AG04450 (cell line): ENCODE measurements at regions not wholly inside any gene's neighbourhood (a gene's known extent, or its start where the extent isn't known, plus 50 kb on each side); places are given as distances from the start of the nearest gene placed in this dataset.

Experiments used
- CTCF ChIA-PET: fragments of 300-600, 350-600 bp; formaldehyde crosslinking; extraction: SDS; loops from one replicate; lab custom pipeline; 2022; ENCODE audit warnings: antibody characterized with exemption, inconsistent platforms; lab: Charles Lee
- POLR2A ChIA-PET: fragments of 350-600 bp; formaldehyde crosslinking; extraction: SDS; loops from one replicate; lab custom pipeline; 2021; ENCODE audit warnings: antibody characterized with exemption, inconsistent platforms; lab: Yijun Ruan, JAX
- DNase-seq: peaks from one replicate; pipeline ENCODE4 v3.0.0-alpha.2; 2011; ENCODE audit warnings: low read depth, low spot score
- H3K27ac ChIP-seq: one replicate; pipeline ENCODE4 v1.5.1; 2012; ENCODE audit warnings: low read depth, low read length, control low read depth
- H3K27me3 ChIP-seq: one replicate; pipeline ENCODE4 v1.6.0; 2012; ENCODE audit warnings: low read length; ENCODE audit not compliant: control insufficient read depth, insufficient read depth
- H3K4me3 ChIP-seq: 2 replicates; pipeline ENCODE4 v1.5.1; 2011; ENCODE audit warnings: mild to moderate bottlenecking, low read depth, low read length, control low read depth
- H3K9me3 ChIP-seq: 2 replicates; pipeline ENCODE4 v1.5.1; 2012; ENCODE audit warnings: low read length; ENCODE audit not compliant: control insufficient read depth, insufficient read depth
- CTCF ChIP-seq: IDR thresholded peaks from 2 replicates; pipeline ENCODE4 v1.5.1; 2011; ENCODE audit warnings: low read depth, low read length, control low read depth, inconsistent platforms

- no peak for TF ChIP-seq CTCF
- POLR2A ChIA-PET = no interaction called here
- DNase-seq = no peak
- CTCF ChIA-PET = interaction anchor here (0.6 kb wide), 2 partner anchors 90 to 111 kb away, joined by 3 read pairs; no protein-coding TSS in a partner anchor
- H3K4me3 ChIP-seq = no peak overlapping the region
- H3K27ac ChIP-seq = no peak overlapping the region
- H3K27me3 ChIP-seq = no peaks in the 10 kb centered on the region
- H3K9me3 ChIP-seq = no peaks in the 10 kb centered on the region
Measured at GRCh38 chr2:144605231-144605840, 85.4 kb upstream of the ZEB2 start.

DNA sequence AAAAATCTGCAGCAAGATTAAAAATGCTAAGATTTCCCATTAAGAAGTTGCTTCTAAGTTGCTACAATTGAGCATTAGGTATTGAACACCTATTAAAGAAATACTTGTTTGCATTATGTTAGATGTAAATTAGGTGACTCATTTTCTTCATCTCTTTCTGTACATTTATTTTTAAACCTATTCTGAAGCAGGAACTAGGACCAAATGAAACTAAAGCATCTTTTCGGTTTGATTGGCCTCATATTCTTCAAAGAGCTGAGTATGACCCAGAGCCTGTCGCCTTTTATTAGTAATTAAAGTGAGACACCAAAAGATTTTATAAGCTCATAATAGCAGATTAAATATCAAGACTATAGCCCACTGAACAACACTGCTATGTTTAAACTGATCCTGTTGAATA lies 83.4 kb upstream of the ZEB2 start:
- DNase-seq = no peak
- no peaks in the 10 kb centered on the region for H3K27me3 ChIP-seq
- ChIA-PET POLR2A (no interaction called here), CTCF (no interaction called here)
- no peak overlapping the region for H3K4me3 ChIP-seq
- no peak for TF ChIP-seq CTCF
- no peak overlapping the region for H3K27ac ChIP-seq
- H3K9me3 ChIP-seq = no peaks in the 10 kb centered on the region

DNA sequence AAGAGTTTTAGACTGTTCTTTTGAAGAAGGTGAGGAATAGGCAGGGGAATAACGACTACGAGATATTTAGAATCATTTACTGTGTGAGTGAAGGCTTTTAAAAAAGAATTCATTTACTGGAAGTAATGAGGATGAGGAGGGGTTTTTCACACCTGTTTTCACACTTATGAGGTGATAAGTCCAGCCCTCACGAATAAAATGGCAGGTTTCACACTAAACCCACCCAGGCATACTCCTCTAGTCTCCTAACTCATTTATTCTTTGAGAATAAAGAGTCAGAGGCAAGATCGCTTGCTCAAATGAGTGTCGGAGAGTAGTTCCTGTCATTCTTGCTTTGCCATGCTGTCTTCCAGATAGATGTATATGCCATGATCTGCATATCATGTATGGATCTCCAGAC lies 79.0 kb upstream of the ZEB2 start:
- Histone ChIP-seq H3K27ac (no peak overlapping the region), H3K9me3 (no peaks in the 10 kb centered on the region), H3K27me3 (peaks cover 2% of the 10 kb centered on the region), H3K4me3 (no peak overlapping the region)
- CTCF ChIA-PET = no interaction called here
- DNase-seq = no peak
- TF ChIP-seq CTCF = no peak
- POLR2A ChIA-PET = no interaction called here

- DNase-seq = no peak
- no peak for TF ChIP-seq CTCF
- no peak overlapping the region for H3K27ac ChIP-seq
- no peak overlapping the region for H3K4me3 ChIP-seq
- ChIA-PET CTCF (no interaction called here), POLR2A (interaction anchor here (0.6 kb wide), 1 partner anchor 74 kb away, joined by 6 read pairs; no protein-coding TSS in a partner anchor)
- peaks cover 2% of the 10 kb centered on the region for H3K27me3 ChIP-seq
- no peaks in the 10 kb centered on the region for H3K9me3 ChIP-seq
Measured at GRCh38 chr2:144597894-144598593, 78.1 kb upstream of the ZEB2 start.

DNA sequence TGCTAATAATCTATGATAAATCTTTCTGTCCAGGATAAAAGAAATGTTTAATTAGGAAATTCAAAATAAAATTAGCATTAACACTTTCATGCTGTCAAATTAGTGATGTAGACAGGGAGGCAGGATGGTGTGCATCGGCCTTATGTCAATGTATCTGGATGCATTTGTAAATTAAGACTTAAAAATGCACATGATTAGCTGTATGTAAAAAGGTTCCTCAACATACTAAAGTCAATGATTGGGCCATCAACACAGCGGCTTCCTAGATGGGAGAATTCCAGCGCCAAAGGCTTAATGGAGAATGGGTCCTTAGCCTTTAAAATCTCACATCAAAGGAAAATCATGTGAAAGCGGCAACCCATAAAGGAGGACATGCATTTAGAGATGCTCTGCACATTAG lies 77.5 kb upstream of the ZEB2 start:
- ChIA-PET CTCF (no interaction called here), POLR2A (no interaction called here)
- DNase-seq = no peak
- H3K4me3 ChIP-seq = no peak overlapping the region
- peaks cover 2% of the 10 kb centered on the region for H3K27me3 ChIP-seq
- H3K27ac ChIP-seq = no peak overlapping the region
- no peak for TF ChIP-seq CTCF
- H3K9me3 ChIP-seq = no peaks in the 10 kb centered on the region
